ENCODE measurements at regions not wholly inside any gene's neighbourhood (a gene's known extent, or its start where the extent isn't known, plus 50 kb on each side); places are given as distances from the start of the nearest gene placed in this dataset.

- no peak for DNase-seq
These were observed 357.6 kb downstream of the TBC1D4 start for GRCh38 chr13:75124415-75124814.

- no peak for DNase-seq
These were observed 358.5 kb downstream of the TBC1D4 start for GRCh38 chr13:75123428-75123827.

DNA sequence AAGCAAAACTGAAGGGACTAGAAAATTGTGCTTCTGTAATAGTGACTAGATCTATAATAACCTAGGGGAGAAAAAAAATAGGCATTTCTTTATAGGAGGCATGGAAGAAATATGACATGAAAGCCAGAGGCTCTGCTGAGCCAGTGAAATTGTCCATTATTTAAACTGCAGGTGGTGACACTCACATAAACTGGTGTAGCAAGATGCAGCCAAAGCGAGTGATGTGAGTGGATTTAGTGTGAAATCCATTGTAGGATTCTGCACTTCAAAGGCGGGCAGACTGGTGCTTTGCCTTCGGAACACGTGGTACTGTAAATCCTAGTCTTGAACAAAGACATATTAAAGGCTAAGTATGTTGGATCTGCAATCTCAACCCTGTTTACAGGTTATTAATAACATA is 361.9 kb downstream of the TBC1D4 start:
- no peak for DNase-seq

GRCh38 chr13:75115171-75115570 is 366.8 kb downstream of the TBC1D4 start:
- DNase-seq: no peak

- no peak for DNase-seq
These were observed 378.0 kb downstream of the TBC1D4 start for GRCh38 chr13:75103976-75104375.

- DNase-seq: peak; percentile 41
These were observed 379.8 kb downstream of the TBC1D4 start for GRCh38 chr13:75102001-75102716.

GRCh38 chr13:75101348-75101747 is 380.6 kb downstream of the TBC1D4 start:
- no peak for DNase-seq

DNA sequence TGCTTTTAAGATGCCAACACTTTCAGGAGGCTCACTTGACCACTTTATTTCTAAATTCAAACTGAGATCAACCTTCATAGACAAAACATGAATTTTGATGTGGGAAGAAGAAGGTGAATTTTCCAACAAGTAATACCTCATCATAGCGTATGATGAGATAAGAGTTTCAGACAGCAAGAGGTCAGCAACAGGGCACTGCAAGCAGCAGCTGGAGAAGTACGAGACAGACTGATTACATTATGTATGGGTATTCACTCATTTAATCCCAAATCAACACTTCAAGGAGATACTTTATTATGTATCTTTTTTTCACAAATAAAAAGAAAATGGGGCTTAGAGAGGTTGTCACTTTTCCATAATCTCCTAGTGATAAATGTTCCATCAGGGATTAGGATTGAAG is 389.8 kb downstream of the TBC1D4 start:
- no peak for DNase-seq

DNA sequence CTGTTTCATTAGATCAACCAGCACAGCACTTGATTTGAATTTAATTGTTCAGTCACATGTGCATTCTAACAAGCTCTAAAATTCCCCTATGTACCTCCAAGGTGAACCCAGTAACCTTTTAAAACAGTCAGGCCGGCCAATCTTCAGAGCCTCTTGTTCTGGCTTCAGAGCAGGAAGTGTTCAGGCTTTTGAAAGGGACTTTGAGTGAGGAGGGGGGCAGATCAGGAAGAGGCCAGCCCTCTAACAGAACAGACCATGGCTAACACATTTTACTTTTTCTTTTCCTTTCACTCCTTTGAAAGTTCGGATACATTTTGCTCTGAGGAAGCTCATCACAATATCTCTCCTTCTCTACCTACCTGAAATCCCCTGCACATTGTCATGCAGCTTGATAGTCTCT is 390.3 kb downstream of the TBC1D4 start:
- no peak for DNase-seq

GRCh38 chr13:75090872-75091615 is 390.9 kb downstream of the TBC1D4 start:
- no peak for DNase-seq

- no peak for DNase-seq
These were observed 393.1 kb downstream of the TBC1D4 start for GRCh38 chr13:75088915-75089314.

DNA sequence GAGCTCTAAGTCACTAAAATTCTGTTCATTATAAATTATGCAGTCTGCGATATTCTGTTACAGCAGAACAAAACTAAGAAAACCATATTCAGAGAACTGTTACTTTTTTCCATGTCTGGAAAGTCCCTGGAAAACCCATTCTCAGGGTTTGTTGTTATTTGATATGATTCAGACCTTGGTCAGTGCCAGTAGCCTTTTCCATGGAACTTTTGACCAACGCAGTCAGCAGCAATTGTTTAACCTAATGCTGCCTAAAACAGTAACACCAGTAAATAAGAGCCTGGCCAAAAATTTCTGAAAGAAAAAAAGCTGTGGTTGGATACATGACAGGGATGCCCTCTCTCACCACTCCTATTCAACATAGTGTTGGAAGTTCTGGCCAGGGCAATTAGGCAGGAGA is 402.7 kb downstream of the TBC1D4 start:
- DNase-seq: peak; percentile 17

- DNase-seq: no peak
These were observed 405.5 kb downstream of the TBC1D4 start for GRCh38 chr13:75076476-75076875.

DNA sequence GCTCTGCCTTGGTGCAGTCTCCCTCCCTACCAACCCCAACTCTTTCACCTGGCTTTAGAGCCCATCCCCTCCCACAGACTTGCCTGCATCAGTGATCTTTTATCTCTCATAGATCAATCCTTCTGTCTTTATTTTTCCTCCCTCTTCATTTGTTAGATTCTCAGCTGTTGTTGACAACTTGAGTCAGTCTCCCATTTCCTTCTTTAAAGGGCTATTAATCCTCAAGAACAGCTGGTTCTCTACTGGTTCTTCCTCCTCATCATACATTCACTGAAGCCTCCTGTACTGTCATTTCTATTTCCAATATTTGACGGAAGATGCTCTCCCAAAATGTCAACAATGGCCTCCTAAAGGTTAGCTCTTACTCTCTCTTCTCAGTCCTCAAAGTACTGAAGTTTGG is 408.2 kb downstream of the TBC1D4 start:
- DNase-seq: no peak

DNA sequence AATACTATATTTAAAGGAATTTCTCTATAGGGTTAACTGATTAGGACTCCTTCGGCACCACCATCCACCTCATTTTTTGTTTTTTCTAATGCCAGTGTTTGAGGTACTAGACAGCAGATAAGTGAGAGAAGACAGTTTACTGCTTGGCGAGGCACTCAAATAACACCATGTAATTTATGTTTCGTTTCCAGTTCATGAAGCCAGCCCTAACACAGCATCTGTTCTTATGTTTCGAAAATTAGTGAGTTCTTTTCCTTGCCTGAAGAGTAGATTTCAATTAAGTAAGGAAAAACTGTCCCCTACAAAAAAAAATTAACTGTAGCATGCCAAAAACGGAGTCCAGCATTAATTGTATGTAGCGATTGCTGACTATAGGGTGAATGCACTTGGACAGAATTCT is 409.1 kb downstream of the TBC1D4 start:
- DNase-seq: no peak

GRCh38 chr13:75072368-75072767 is 409.6 kb downstream of the TBC1D4 start:
- no peak for DNase-seq

DNA sequence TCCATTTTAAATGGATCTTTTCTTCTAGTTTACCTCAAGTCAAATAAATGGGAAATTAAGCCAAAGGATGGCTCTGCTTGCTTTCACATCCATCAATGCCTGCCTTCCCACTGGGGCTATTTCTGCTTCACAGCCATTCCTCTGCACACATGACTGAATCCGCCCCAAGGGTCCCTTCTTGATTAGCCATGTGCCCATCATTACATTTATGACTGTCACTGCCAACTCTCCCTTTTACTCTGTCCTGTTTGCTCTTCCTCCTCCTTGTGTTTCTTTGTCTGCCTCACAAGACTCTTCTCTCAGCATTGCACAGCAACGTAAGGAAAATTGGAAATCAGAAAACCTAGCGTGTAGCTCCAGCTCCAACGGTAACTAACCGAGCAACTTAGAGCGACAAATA is 410.2 kb downstream of the TBC1D4 start:
- no peak for DNase-seq

- DNase-seq: no peak
These were observed 410.6 kb downstream of the TBC1D4 start for GRCh38 chr13:75071395-75071794.

GRCh38 chr13:75061909-75062308 is 420.1 kb downstream of the TBC1D4 start:
- no peak for DNase-seq

DNA sequence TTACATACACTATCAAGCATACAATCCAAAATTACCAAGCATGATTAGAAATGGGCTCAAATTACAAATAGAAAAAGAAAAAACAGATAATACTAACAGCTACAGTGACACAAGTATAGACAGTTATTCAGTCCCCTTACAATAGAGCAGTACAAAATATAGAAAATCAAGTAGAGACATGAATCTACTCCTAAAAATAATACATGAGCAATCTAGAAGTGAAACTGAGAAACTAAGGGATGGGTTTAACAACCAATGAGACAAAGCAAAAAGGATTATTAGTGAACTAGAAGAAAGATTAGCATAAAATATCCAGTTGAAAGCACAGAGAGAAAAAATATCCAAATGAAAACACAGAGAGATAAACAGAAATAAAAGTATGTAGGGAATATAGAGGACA is 426.7 kb downstream of the TBC1D4 start:
- DNase-seq: no peak

- DNase-seq: peak; percentile 22
These were observed 429.4 kb downstream of the TBC1D4 start for GRCh38 chr13:75052616-75053015.

- DNase-seq: peak; percentile 95
These were observed 431.4 kb downstream of the TBC1D4 start for GRCh38 chr13:75050419-75051046.

DNA sequence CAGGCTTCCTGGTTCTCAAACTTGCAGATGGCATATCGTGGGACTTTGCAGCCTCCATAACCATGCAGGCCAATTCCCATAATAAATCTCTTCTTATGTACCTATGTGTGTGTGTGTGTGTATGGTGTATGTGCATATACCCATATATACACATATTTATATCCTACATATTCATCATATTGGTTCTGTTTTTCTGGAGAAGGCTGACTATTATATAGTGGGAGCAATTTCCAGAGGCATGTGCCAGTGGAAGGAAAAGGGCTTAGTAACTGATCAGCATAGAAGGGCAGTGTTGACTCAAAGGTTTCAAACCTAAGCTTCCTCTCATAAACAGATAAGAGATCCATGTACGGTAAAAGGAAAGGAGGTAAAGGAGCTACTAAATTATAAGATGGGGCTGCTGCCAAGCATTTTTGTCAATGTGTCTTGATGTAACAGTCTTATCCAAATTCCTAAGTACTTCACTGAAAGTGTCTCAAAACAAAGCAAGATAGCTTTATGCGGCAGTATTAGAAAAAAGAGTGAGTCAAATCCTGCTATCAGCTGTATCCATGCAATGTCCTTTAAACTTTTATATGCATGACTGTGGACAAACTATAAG is 432.1 kb downstream of the TBC1D4 start:
- no peak for DNase-seq

DNA sequence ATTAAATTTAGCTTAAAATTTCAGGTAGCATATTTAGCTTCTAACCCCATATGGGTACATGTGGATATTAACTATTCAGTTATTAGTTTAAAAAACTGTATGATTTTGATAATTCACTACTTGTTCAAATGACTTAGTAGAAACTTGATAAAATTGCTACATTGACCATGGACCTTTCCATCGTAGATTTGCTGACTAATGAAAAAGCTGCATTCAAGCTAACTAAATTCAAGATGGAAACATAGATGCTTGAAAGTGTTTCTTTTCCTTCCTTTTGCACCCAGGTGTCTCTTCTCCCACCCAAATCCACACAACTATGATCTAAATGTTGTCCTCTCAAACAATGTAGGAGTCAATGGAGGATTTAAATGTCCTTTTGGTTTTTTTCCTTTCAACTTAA is 439.2 kb downstream of the TBC1D4 start:
- no peak for DNase-seq

Data from fibroblast of skin of right quadriceps (primary cell).